ENCODE measurements at regions not wholly inside any gene's neighbourhood (a gene's known extent, or its start where the extent isn't known, plus 50 kb on each side); places are given as distances from the start of the nearest gene placed in this dataset.

DNA sequence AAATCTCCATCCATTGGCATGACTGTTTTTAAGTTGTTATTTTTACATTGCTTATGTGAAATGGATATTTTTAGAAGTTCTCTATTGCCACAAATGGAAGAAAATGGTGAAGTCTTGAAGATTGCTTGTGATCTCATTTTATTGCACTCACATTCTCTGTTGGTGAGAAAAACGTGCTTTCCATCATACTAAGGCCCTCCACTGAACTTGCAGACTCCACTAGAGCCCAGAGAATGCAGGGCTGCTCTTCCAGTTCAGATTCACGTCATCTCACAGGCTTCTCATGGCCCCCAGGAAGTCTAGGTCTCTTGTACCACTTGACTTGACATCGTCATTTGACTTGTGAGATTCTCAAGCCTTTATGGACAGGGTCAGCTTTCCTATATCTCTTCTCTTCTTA lies 254.8 kb upstream of the COPS8 start:
- DNase-seq (no peak), ATAC-seq (no peak)
- H3K9me3 ChIP-seq = no peaks in the 10 kb centered on the region
- TF ChIP-seq, protein P1, sequence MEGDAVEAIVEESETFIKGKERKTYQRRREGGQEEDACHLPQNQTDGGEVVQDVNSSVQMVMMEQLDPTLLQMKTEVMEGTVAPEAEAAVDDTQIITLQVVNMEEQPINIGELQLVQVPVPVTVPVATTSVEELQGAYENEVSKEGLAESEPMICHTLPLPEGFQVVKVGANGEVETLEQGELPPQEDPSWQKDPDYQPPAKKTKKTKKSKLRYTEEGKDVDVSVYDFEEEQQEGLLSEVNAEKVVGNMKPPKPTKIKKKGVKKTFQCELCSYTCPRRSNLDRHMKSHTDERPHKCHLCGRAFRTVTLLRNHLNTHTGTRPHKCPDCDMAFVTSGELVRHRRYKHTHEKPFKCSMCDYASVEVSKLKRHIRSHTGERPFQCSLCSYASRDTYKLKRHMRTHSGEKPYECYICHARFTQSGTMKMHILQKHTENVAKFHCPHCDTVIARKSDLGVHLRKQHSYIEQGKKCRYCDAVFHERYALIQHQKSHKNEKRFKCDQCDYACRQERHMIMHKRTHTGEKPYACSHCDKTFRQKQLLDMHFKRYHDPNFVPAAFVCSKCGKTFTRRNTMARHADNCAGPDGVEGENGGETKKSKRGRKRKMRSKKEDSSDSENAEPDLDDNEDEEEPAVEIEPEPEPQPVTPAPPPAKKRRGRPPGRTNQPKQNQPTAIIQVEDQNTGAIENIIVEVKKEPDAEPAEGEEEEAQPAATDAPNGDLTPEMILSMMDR (IDR thresholded peaks at IDR 0.05) = no peak
- no peaks in the 10 kb centered on the region for H3K4me1 ChIP-seq
- peak overlapping the region; percentile 23 for H3K27ac ChIP-seq
- H3K4me3 ChIP-seq = no peak overlapping the region
- H3K36me3 ChIP-seq (ENCODE audit: insufficient read depth in 1 of 2, low read depth in 1 of 2) = no peaks in the 10 kb centered on the region
- H3K27me3 ChIP-seq (ENCODE audit: insufficient read depth in 3 of 3, low read length in 2 of 3) = no peaks in the 10 kb centered on the region
- intact Hi-C loops (cut with DNase I) = no loop called here
- WGBS, 3 donors = 84 to 91% (median 85%) methylated on average over 3 of the region's 3 CpGs

DNA sequence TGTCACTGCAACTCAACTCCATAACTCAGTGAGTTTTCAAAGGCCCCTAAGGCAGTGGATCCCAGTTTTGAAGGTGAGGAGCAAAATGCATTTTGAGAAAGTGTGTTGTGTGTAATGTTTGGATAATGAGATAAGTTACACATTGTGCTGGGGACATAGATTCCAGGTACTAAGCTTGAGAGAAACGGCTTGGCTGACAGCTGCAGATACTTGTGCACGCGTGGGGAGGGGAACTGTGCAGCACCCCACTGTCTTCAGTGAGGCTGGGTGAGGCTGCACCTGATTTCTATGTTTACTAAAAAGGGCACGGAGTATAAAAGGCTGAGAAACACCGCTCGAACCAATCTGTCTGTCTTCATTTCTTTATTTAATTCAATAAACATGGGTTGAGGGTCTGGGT lies 254.0 kb upstream of the COPS8 start:
- intact Hi-C loops (cut with DNase I) = no loop called here
- 89 to 93% (median 91%) methylated on average over 6 of the region's 6 CpGs for WGBS, 3 donors
- TF ChIP-seq, protein P1 (IDR thresholded peaks at IDR 0.05) = no peak
- H3K27me3 ChIP-seq (ENCODE audit: insufficient read depth in 3 of 3, low read length in 2 of 3) = no peaks in the 10 kb centered on the region
- no peak overlapping the region for H3K4me3 ChIP-seq
- H3K36me3 ChIP-seq (ENCODE audit: insufficient read depth in 1 of 2, low read depth in 1 of 2) = no peaks in the 10 kb centered on the region
- ATAC-seq (no peak), DNase-seq (no peak)
- H3K9me3 ChIP-seq = no peaks in the 10 kb centered on the region
- no peaks in the 10 kb centered on the region for H3K4me1 ChIP-seq
- H3K27ac ChIP-seq = no peak overlapping the region

DNA sequence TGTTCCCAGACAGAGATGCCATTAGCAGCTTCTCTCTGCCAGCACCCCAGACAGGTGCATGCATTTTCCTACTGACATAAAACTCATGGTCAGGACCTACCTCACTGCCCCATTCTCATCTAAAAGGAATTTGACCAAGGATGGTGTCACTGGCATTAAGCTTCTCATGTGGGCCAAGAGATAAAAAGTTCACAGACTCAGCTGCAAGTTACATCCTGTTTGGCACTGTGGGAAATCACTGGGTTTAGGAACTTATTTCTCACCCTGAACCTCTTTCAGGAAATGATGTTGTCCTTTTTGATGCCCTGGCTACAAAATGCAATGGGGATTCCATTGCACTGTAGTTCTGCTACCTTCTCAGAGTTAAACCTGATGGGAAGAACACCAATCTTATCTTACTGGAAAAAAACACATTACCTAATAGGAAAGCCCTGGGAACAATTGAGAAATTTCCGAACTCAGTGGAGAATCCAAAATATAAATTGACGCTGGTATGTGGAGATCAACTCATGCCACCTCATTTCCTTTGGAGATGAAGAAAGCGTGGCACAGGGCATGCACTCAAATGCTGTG lies 252.1 kb upstream of the COPS8 start:
- H3K27me3 ChIP-seq (ENCODE audit: insufficient read depth in 3 of 3, low read length in 2 of 3) = no peaks in the 10 kb centered on the region
- intact Hi-C loops (cut with DNase I) = no loop called here
- peak in 1 of 4 donors; percentile 14 for ATAC-seq
- no peak overlapping the region for H3K4me3 ChIP-seq
- TF ChIP-seq, protein P1 (IDR thresholded peaks at IDR 0.05) = no peak
- H3K27ac ChIP-seq = no peak overlapping the region
- DNase-seq = no peak
- WGBS, 3 donors = 78 to 96% (median 91%) methylated on average over 3 of the region's 3 CpGs
- H3K36me3 ChIP-seq (ENCODE audit: insufficient read depth in 1 of 2, low read depth in 1 of 2) = no peaks in the 10 kb centered on the region
- no peaks in the 10 kb centered on the region for H3K4me1 ChIP-seq
- H3K9me3 ChIP-seq = no peaks in the 10 kb centered on the region

DNA sequence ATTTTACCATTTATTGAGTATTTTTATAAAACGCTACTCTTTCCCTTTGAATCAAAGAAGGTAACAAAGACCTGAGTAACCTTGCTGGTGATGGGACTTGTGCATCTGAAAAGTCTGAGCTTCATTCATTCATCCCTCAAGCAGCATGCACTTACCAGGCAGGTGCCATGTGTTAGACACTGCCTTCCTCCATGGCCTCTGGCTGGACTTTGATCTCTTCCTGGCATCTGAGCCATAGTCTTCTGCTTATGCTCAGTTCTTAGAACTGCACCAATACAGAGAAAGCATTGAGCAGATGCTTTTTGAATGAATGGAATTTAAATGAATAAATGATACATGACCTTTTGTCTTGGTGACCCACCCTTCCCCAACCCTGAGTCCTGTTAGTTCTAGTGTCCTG lies 251.4 kb upstream of the COPS8 start:
- ATAC-seq = no peak
- intact Hi-C loops (cut with DNase I) = no loop called here
- Histone ChIP-seq H3K27me3 (ENCODE audit: insufficient read depth in 3 of 3, low read length in 2 of 3) (no peaks in the 10 kb centered on the region), H3K9me3 (no peaks in the 10 kb centered on the region), H3K4me3 (no peak overlapping the region), H3K27ac (no peak overlapping the region), H3K4me1 (no peaks in the 10 kb centered on the region), H3K36me3 (ENCODE audit: insufficient read depth in 1 of 2, low read depth in 1 of 2) (no peaks in the 10 kb centered on the region)
- TF ChIP-seq, protein P1 (IDR thresholded peaks at IDR 0.05) = no peak
- WGBS, 3 donors = 100% methylated on average over 1 of the region's 1 CpG
- no peak for DNase-seq

Measured in psoas muscle (tissue), 7 donors.